ENCODE measurements at regions not wholly inside any gene's neighbourhood (a gene's known extent, or its start where the extent isn't known, plus 50 kb on each side); places are given as distances from the start of the nearest gene placed in this dataset.
A peak's percentile ranks its signal among the peaks of the same experiment; 100 is the strongest.

DNA sequence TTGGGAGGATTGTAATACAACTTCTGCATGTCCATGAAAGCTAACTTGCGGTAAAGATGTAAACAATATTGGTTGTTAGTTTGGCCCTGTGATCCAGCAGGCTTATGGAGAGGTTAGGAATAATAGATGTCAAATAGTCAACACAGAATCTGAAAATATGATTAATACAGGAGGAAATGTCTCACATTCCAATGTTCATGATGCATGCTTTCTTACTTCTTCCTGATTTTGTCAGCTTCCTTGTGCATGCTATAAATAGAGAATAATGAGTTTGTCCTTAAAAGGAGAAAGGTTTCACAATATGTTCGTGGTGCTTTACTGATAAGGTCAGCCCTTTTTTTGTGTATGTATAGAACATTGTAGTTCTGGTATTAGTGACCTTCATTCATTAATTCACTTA is 136.7 kb downstream of the MMUT start:
- TF ChIP-seq JUND (IDR thresholded peaks at IDR 0.05) (0 out of 2 replicates have a peak, but pooled peaks have one; percentile 17), ZFX (IDR thresholded peaks at IDR 0.05) (no peak), FOSL1 (IDR thresholded peaks at IDR 0.05; ENCODE audit: low read depth) (no peak), POLR2A (IDR thresholded peaks at IDR 0.05; ENCODE audit: borderline replicate concordance, extremely low read depth, insufficient read depth, insufficient read length) (no peak), POLR2AphosphoS5 (IDR thresholded peaks at IDR 0.05; ENCODE audit: low read depth, low read length) (no peak), RAD21 (IDR thresholded peaks at IDR 0.05; ENCODE audit: low read depth) (no peak), CTCF (IDR thresholded peaks at IDR 0.05 in 2 of 3, conservative IDR thresholded peaks at IDR 0.05 in 1 of 3; ENCODE audit: borderline replicate concordance in 1 of 3, insufficient read depth in 1 of 3, low read depth in 2 of 3, low read length in 2 of 3) (no peak), ELF1 (IDR thresholded peaks at IDR 0.05; ENCODE audit: borderline replicate concordance, low read depth) (no peak), SRF (IDR thresholded peaks at IDR 0.05; ENCODE audit: low read depth) (peak; percentile 67; the same call in 1 of the 2 replicates), EZH2 (IDR thresholded peaks at IDR 0.05) (no peak), SP1 (IDR thresholded peaks at IDR 0.05; ENCODE audit: low read depth) (no peak)
